Neural cell (in vitro differentiated cells): ENCODE measurements at regions not wholly inside any gene's neighbourhood (a gene's known extent, or its start where the extent isn't known, plus 50 kb on each side); places are given as distances from the start of the nearest gene placed in this dataset.

Experiments
- H2AFZ ChIP-seq: fragments of 200-600, 300-800 bp; sonication (generic), shearing (Covaris generic); 2 replicates; pipeline ENCODE4 v1.6.0; 2014; ENCODE audit warnings: low read depth, mild to moderate bottlenecking, antibody characterized with exemption, low read length, moderate library complexity
- H3F3A ChIP-seq: fragments of 200-600 bp; shearing (Covaris generic); 2 replicates; pipeline ENCODE4 v1.6.1; 2016; ENCODE audit warnings: mild to moderate bottlenecking, moderate library complexity, mixed read lengths, antibody characterized with exemption, low read length; ENCODE audit not compliant: insufficient read depth, poor library complexity, severe bottlenecking
- H3K27ac ChIP-seq: fragments of 200-600, 300-800 bp; sonication (generic), shearing (Covaris generic); 2 replicates; pipeline ENCODE4 v1.5.1; 2014; ENCODE audit warnings: mild to moderate bottlenecking, low read length, moderate library complexity
- H3K27me3 ChIP-seq: fragments of 300-800, 200-600 bp; sonication (generic), shearing (Covaris generic); 2 replicates; pipeline ENCODE4 v1.6.0; 2014; ENCODE audit warnings: mild to moderate bottlenecking, low read depth, low read length, moderate library complexity; ENCODE audit not compliant: insufficient read depth
- H3K36me3 ChIP-seq: fragments of 300-800, 200-600 bp; sonication (generic), shearing (Covaris generic); 2 replicates; pipeline ENCODE4 v1.5.1; 2014; ENCODE audit warnings: mild to moderate bottlenecking, antibody characterized with exemption, low read length, moderate library complexity; ENCODE audit not compliant: insufficient read depth
- H3K4me2 ChIP-seq: fragments of 300-800, 200-600 bp; sonication (generic), shearing (Covaris generic); 2 replicates; pipeline ENCODE4 v1.6.0; 2014; ENCODE audit warnings: mild to moderate bottlenecking, low read length
- H3K4me3 ChIP-seq: fragments of 300-800, 200-600 bp; sonication (generic), shearing (Covaris generic); 2 replicates; pipeline ENCODE4 v1.5.1; 2014; ENCODE audit warnings: mild to moderate bottlenecking, low read length, moderate library complexity
- H3K79me2 ChIP-seq: fragments of 200-600 bp; shearing (Covaris generic); replicated peaks from 2 replicates; pipeline ENCODE4 v1.6.0; 2014; ENCODE audit warnings: mild to moderate bottlenecking, low read length, moderate library complexity; ENCODE audit not compliant: insufficient read depth
- H3K9ac ChIP-seq: fragments of 300-800, 200-600 bp; sonication (generic), shearing (Covaris generic); 2 replicates; pipeline ENCODE4 v1.6.1; 2016; ENCODE audit warnings: mild to moderate bottlenecking, low read length, mixed read lengths
- H3K9me2 ChIP-seq: fragments of 200-600 bp; shearing (Covaris generic); 2 replicates; pipeline ENCODE4 v1.6.1; 2016; ENCODE audit warnings: mild to moderate bottlenecking, low read length, mixed read lengths; ENCODE audit not compliant: insufficient read depth
- H3K9me3 ChIP-seq: fragments of 200-600, 300-800 bp; sonication (generic), shearing (Covaris generic); 2 replicates; pipeline ENCODE4 v1.6.1; 2016; ENCODE audit warnings: mild to moderate bottlenecking, mixed run types, low read length, moderate library complexity, mixed read lengths
- H4K20me1 ChIP-seq: fragments of 200-600 bp; shearing (Covaris generic); 2 replicates; pipeline ENCODE4 v1.6.1; 2016; ENCODE audit warnings: mild to moderate bottlenecking, mixed run types; ENCODE audit not compliant: insufficient read depth
- EP300 ChIP-seq: fragments of 450-650 bp; conservative IDR thresholded peaks from 2 replicates; pipeline ENCODE4 v1.6.1; 2014; ENCODE audit warnings: antibody characterized with exemption, mild to moderate bottlenecking, moderate library complexity; ENCODE audit not compliant: poor library complexity, severe bottlenecking
- EZH2 ChIP-seq: fragments of 200-600, 300-800 bp; shearing (Covaris generic), sonication (generic); IDR thresholded peaks from 2 replicates; pipeline ENCODE4 v1.6.1; 2014; ENCODE audit warnings: antibody characterized with exemption, low read length, borderline replicate concordance, mild to moderate bottlenecking; ENCODE audit not compliant: insufficient read depth, poor library complexity, severe bottlenecking
- MXI1 ChIP-seq: fragments of 450-650 bp; conservative IDR thresholded peaks from 2 replicates; pipeline ENCODE4 v1.6.1; 2014; ENCODE audit warnings: antibody characterized with exemption, mild to moderate bottlenecking; ENCODE audit not compliant: poor library complexity, severe bottlenecking
- POLR2AphosphoS5 ChIP-seq: IDR thresholded peaks from 2 replicates; pipeline ENCODE4 v1.6.1; 2012
- REST ChIP-seq: IDR thresholded peaks from 2 replicates; pipeline ENCODE4 v1.6.1; 2012; ENCODE audit warnings: borderline replicate concordance
- SMC3 ChIP-seq: fragments of 450-650 bp; conservative IDR thresholded peaks from 2 replicates; pipeline ENCODE4 v1.6.1; 2014; ENCODE audit warnings: antibody characterized with exemption, mild to moderate bottlenecking, moderate library complexity; ENCODE audit not compliant: poor library complexity
- TAF1 ChIP-seq: IDR thresholded peaks from 2 replicates; pipeline ENCODE4 v1.6.1; 2012; ENCODE audit warnings: low read depth
- TF ChIP-seq, protein P1 (sequence below): fragments of 450-650 bp; IDR thresholded peaks from 2 replicates; pipeline ENCODE4 v1.5.1; 2014; ENCODE audit warnings: antibody characterized with exemption, mild to moderate bottlenecking, moderate library complexity; ENCODE audit not compliant: poor library complexity, severe bottlenecking

DNA sequence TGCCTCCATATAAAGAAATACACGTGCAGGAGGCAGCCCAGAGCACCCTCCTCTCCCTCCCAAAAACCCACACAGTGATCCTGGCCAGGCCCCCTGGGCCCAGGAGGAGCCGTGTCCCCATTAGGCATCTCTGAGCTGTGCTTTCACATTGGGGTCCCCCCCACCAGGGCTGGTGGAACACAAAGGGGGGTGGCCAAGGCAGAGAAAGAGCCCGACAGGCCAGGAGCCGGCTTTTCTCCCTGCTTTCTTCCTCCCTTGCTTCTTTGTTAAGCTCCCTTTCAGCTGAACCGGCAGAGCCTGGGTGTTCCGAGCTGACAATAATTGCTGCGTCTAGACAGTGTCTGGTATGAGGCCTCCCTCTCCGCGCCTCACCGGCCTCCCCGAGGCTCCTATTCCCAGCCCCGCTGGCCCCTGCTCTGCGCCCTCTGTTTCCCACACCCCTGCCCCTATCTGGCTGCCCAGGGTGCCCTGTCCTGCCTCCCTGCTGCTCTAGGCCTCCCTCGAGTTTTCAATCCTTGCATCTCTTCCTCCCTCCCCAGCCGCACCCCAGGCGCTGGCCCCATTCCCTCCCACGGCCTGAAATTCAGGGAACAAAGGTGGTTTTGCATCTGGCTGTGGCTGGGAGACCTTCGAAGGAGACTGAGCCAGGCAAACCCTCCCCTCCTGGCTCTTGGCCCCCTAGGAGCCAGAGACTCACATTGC, 120.6 kb downstream of the C9orf50 start:
- Histone ChIP-seq H3K27ac (peak overlapping the region; percentile 98), H3K4me3 (peak overlapping the region; percentile 50), H3K9me2 (no peaks in the 10 kb centered on the region), H4K20me1 (no peaks in the 10 kb centered on the region), H2AFZ (no peak overlapping the region), H3K4me2 (peak overlapping the region; percentile 48), H3K36me3 (no peaks in the 10 kb centered on the region), H3K27me3 (no peaks in the 10 kb centered on the region), H3K9ac (peak overlapping the region; percentile 96), H3K79me2 (peaks cover 11% of the 10 kb centered on the region), H3K9me3 (no peaks in the 10 kb centered on the region), H3F3A (no peaks in the 10 kb centered on the region)
- TF ChIP-seq POLR2AphosphoS5, result peak; percentile 23
- TF ChIP-seq SMC3, result no peak

DNA sequence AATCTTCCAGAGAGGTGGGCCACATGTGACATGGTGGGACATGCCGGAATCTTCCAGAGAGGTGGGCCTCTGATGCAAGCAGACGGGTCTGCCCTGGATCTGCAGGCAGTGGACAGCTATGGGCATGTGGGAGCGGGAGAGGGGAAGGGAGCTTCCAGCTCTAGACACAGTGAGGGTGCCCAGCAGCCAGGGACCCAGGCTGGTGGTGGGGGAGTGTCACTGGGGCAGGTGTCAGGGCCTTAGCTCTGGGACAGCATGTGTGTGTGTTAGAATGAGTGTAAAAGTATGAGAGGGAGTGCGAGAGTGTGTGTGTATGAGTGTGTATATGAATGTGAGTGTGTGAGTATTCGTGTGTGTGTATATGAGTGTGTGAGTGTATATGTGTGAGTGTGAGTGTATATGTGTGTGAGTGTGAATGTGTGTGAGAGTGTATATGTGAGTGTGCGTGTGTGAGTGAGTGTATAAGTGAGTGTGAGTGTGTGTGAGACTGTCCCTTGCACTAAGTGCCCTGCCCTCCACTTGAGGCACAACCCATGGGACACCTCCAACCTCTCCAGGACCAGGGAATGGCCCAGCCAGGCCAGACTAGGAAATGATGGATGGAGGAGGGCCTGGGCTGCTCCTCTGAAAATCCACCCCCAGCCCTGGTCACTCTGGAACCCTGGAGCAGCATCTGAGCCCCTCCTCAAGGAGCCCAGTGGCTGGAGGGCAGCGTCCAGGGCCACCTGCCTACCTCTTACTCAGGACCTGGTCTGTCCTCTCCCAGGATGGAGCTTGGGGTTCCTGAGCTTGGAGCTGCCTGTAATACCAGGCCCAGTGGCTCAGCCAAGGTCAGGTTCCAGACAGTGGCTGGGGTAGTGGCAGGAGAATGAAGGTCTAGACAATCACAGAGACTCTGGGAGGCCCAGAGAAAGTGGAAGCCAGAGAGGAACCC, 122.2 kb downstream of the C9orf50 start:
- Histone ChIP-seq H2AFZ (no peak overlapping the region), H3K4me2 (peak overlapping the region; percentile 40), H3K4me3 (peak overlapping the region; percentile 67), H3K79me2 (peaks cover 11% of the 10 kb centered on the region), H3K36me3 (no peaks in the 10 kb centered on the region), H3K9ac (peak overlapping the region; percentile 96), H3K9me2 (no peaks in the 10 kb centered on the region), H3F3A (no peaks in the 10 kb centered on the region), H3K27me3 (no peaks in the 10 kb centered on the region), H3K27ac (peak overlapping the region; percentile 98), H4K20me1 (no peaks in the 10 kb centered on the region), H3K9me3 (no peaks in the 10 kb centered on the region)
- TF ChIP-seq EZH2 (no peak), MXI1 (no peak), REST (no peak), TAF1 (no peak), EP300 (no peak)
- TF ChIP-seq, protein P1, sequence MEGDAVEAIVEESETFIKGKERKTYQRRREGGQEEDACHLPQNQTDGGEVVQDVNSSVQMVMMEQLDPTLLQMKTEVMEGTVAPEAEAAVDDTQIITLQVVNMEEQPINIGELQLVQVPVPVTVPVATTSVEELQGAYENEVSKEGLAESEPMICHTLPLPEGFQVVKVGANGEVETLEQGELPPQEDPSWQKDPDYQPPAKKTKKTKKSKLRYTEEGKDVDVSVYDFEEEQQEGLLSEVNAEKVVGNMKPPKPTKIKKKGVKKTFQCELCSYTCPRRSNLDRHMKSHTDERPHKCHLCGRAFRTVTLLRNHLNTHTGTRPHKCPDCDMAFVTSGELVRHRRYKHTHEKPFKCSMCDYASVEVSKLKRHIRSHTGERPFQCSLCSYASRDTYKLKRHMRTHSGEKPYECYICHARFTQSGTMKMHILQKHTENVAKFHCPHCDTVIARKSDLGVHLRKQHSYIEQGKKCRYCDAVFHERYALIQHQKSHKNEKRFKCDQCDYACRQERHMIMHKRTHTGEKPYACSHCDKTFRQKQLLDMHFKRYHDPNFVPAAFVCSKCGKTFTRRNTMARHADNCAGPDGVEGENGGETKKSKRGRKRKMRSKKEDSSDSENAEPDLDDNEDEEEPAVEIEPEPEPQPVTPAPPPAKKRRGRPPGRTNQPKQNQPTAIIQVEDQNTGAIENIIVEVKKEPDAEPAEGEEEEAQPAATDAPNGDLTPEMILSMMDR, result no peak
